ENCODE measurements at regions not wholly inside any gene's neighbourhood (a gene's known extent, or its start where the extent isn't known, plus 50 kb on each side); places are given as distances from the start of the nearest gene placed in this dataset.
"Not testable (repeated sequence)": the region's sequence is repeated elsewhere in the genome, so short reads cannot be mapped to it uniquely, and the experiment has no call there.

DNA sequence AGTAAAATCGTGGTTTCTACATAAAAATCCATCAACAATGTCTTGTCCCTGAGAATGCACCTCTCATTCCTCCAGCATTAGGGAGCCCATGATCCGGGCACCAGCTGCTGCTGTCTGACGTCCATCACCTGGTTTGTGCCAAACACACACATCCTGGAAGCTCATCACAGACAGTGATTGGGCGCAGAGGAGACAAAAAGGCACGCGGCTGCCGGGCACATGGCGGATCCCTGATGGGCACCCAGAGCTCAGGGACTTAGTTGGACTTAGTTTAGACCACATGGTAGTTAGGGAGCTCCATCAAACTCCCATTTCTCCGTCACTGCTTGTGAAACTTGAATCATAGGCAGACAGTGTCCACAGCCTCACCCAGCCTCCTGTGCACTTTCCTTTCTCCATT is 1059.3 kb downstream of the TMEM121 start (continued):
- TF ChIP-seq, protein P1, sequence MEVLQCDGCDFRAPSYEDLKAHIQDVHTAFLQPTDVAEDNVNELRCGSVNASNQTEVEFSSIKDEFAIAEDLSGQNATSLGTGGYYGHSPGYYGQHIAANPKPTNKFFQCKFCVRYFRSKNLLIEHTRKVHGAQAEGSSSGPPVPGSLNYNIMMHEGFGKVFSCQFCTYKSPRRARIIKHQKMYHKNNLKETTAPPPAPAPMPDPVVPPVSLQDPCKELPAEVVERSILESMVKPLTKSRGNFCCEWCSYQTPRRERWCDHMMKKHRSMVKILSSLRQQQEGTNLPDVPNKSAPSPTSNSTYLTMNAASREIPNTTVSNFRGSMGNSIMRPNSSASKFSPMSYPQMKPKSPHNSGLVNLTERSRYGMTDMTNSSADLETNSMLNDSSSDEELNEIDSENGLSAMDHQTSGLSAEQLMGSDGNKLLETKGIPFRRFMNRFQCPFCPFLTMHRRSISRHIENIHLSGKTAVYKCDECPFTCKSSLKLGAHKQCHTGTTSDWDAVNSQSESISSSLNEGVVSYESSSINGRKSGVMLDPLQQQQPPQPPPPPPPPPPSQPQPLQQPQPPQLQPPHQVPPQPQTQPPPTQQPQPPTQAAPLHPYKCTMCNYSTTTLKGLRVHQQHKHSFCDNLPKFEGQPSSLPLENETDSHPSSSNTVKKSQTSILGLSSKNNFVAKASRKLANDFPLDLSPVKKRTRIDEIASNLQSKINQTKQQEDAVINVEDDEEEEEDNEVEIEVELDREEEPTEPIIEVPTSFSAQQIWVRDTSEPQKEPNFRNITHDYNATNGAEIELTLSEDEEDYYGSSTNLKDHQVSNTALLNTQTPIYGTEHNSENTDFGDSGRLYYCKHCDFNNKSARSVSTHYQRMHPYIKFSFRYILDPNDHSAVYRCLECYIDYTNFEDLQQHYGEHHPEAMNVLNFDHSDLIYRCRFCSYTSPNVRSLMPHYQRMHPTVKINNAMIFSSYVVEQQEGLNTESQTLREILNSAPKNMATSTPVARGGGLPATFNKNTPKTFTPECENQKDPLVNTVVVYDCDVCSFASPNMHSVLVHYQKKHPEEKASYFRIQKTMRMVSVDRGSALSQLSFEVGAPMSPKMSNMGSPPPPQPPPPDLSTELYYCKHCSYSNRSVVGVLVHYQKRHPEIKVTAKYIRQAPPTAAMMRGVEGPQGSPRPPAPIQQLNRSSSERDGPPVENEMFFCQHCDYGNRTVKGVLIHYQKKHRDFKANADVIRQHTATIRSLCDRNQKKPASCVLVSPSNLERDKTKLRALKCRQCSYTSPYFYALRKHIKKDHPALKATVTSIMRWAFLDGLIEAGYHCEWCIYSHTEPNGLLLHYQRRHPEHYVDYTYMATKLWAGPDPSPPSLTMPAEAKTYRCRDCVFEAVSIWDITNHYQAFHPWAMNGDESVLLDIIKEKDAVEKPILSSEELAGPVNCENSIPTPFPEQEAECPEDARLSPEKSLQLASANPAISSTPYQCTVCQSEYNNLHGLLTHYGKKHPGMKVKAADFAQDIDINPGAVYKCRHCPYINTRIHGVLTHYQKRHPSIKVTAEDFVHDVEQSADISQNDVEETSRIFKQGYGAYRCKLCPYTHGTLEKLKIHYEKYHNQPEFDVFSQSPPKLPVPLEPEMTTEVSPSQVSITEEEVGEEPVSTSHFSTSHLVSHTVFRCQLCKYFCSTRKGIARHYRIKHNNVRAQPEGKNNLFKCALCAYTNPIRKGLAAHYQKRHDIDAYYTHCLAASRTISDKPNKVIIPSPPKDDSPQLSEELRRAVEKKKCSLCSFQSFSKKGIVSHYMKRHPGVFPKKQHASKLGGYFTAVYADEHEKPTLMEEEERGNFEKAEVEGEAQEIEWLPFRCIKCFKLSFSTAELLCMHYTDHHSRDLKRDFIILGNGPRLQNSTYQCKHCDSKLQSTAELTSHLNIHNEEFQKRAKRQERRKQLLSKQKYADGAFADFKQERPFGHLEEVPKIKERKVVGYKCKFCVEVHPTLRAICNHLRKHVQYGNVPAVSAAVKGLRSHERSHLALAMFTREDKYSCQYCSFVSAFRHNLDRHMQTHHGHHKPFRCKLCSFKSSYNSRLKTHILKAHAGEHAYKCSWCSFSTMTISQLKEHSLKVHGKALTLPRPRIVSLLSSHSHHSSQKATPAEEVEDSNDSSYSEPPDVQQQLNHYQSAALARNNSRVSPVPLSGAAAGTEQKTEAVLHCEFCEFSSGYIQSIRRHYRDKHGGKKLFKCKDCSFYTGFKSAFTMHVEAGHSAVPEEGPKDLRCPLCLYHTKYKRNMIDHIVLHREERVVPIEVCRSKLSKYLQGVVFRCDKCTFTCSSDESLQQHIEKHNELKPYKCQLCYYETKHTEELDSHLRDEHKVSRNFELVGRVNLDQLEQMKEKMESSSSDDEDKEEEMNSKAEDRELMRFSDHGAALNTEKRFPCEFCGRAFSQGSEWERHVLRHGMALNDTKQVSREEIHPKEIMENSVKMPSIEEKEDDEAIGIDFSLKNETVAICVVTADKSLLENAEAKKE (CRISPR knock-in tag; IDR thresholded peaks at IDR 0.05), result no peak
- TF ChIP-seq JUNB (IDR thresholded peaks at IDR 0.05; ENCODE audit: unreplicated experiment) (no peak), ZNF331 (CRISPR knock-in tag; IDR thresholded peaks at IDR 0.05; ENCODE audit: low read depth) (no peak)

DNA sequence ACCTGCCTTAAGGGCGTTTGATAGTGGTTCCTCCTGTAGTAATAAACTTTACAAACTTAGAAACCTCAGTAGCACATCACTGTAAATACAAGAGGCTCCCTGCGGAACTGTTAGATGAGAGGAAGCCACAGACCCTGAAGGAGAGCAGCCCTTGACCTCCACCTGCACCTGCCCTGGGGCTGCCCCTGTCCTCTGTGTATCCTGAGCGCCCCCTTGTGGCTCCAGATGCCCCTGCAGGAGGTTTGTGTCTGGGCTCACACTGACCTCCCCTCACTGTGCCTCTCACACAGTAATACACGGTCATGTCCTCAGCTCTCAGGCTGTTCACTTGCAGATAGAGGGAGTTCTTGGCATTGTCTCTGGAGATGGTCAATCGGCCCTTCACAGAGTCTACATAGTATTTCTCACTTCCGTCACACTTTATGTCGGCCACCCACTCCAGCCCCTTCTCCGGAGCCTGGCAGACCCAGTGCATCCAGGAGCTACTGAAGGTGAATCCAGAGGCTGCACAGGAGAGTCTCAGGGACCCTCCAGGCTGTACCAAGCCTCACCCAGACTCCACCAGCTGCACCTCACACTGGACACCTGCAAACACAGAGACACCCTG is 1059.8 kb downstream of the TMEM121 start:
- no peak overlapping the region for H3K27ac ChIP-seq (ENCODE audit: low read depth)
- H3K4me2 ChIP-seq, result no peak overlapping the region
- no peaks in the 10 kb centered on the region for H3K27me3 ChIP-seq (ENCODE audit: insufficient read depth)
- H2AFZ ChIP-seq, result no peak overlapping the region
- H3K4me1 Mint-ChIP-seq, result no peaks in the 10 kb centered on the region
- H3K4me3 Mint-ChIP-seq, result no peak overlapping the region
- TF ChIP-seq STAT1 (IDR thresholded peaks at IDR 0.05; ENCODE audit: unreplicated experiment) (no peak), NANOG (IDR thresholded peaks at IDR 0.05; ENCODE audit: borderline replicate concordance) (no peak)
- no peak overlapping the region for H3K4me3 ChIP-seq
- H3K4me1 ChIP-seq (ENCODE audit: insufficient read depth), result no peaks in the 10 kb centered on the region
- no peak overlapping the region for H3K27ac Mint-ChIP-seq
- ATAC-seq (no peak), DNase-seq (ENCODE audit: low spot score) (peak; percentile 1)
- no peaks in the 10 kb centered on the region for H3F3A ChIP-seq (replicated peaks; ENCODE audit: low read depth)
- H3K27me3 Mint-ChIP-seq (ENCODE audit: insufficient read depth, low read depth, poor library complexity), result peaks cover 5% of the 10 kb centered on the region
- no peaks in the 10 kb centered on the region for H3K79me2 ChIP-seq (replicated peaks; ENCODE audit: insufficient read depth)
- H3K9me2 ChIP-seq (ENCODE audit: insufficient read depth), result no peaks in the 10 kb centered on the region
- H3K36me3 ChIP-seq (ENCODE audit: insufficient read depth), result no peaks in the 10 kb centered on the region
- H4K20me1 ChIP-seq (replicated peaks; ENCODE audit: insufficient read depth), result no peaks in the 10 kb centered on the region
- peaks cover 100% of the 10 kb centered on the region for H3K9me3 Mint-ChIP-seq
- peaks cover 47% of the 10 kb centered on the region for H3K36me3 Mint-ChIP-seq (ENCODE audit: low read depth)

DNA sequence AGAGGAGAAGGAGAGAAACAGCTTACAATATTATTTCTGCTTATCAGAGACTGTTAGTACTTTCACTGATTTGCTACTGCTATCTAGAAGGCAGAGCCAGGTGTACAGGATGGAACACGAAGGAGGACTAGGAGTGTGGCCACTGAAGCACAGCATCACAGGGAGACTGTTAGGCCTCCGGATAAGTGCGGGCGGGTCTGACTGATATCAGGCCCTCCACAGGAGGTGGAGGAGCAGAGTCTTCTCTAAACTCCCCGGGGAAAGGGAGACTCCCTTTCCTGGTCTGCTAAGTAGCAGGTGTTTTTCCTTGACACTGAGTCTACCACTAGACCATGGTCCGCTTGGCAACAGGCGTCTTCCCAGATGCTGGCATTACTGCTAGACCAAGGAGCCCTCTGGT is 1065.2 kb downstream of the TMEM121 start:
- H3K4me1 Mint-ChIP-seq; H3K36me3 ChIP-seq (ENCODE audit: insufficient read depth); H3F3A ChIP-seq (replicated peaks; ENCODE audit: low read depth); H3K4me1 ChIP-seq (ENCODE audit: insufficient read depth); H3K4me2 ChIP-seq; H3K9me2 ChIP-seq (ENCODE audit: insufficient read depth); H3K4me3 Mint-ChIP-seq; H3K27me3 Mint-ChIP-seq (ENCODE audit: insufficient read depth, low read depth, poor library complexity); H3K27ac ChIP-seq (ENCODE audit: low read depth); ATAC-seq; DNase-seq (ENCODE audit: low spot score); H3K27me3 ChIP-seq (ENCODE audit: insufficient read depth); H3K4me3 ChIP-seq; H4K20me1 ChIP-seq (replicated peaks; ENCODE audit: insufficient read depth); H3K27ac Mint-ChIP-seq; H2AFZ ChIP-seq; H3K79me2 ChIP-seq (replicated peaks; ENCODE audit: insufficient read depth): not testable (repeated sequence)
- Mint-ChIP-seq H3K36me3 (ENCODE audit: low read depth) (peaks cover 26% of the 10 kb centered on the region), H3K9me3 (peaks cover 89% of the 10 kb centered on the region)

DNA sequence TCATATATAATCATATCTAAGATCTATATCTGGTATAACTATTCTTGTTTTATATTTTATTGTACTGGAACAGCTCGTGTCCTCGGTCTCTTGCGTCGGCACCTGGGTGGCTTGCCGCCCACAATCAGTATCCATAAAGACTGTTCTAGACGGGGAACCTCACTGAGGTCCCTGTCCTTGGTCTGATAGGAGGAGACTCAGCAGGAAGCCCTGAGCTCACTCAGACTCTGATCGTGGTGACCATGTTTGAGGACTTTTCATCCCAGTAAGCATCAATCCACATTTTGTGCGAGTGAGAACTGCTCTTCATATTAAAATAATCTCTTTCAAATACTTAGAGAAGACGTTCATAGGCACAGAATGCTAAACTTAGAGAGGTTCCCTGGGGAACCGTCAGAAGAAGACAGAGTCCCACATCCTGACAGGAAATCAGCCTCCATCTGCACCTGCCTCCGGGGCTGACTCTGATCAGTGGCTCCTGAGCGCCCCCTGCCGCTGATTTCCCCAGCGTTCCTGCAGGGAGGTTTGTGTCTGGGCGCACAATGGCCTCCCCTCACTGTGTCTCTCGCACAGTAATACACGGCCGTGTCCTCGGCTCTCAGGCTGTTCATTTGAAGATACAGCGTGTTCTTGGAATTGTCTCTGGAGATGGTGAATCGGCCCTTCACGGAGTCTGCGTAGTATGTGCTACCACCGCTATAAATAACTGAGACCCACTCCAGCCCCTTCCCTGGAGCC is 1065.9 kb downstream of the TMEM121 start:
- H2AFZ ChIP-seq; DNase-seq (ENCODE audit: low spot score); H3K4me2 ChIP-seq; H3K27me3 ChIP-seq (ENCODE audit: insufficient read depth); H3K27ac ChIP-seq (ENCODE audit: low read depth); H3K36me3 ChIP-seq (ENCODE audit: insufficient read depth); H3K4me1 Mint-ChIP-seq; H3K79me2 ChIP-seq (replicated peaks; ENCODE audit: insufficient read depth); H3K9me2 ChIP-seq (ENCODE audit: insufficient read depth); H4K20me1 ChIP-seq (replicated peaks; ENCODE audit: insufficient read depth); H3K4me3 Mint-ChIP-seq; H3K4me3 ChIP-seq; H3K27me3 Mint-ChIP-seq (ENCODE audit: insufficient read depth, low read depth, poor library complexity); H3F3A ChIP-seq (replicated peaks; ENCODE audit: low read depth); H3K4me1 ChIP-seq (ENCODE audit: insufficient read depth); ATAC-seq; H3K27ac Mint-ChIP-seq: not testable (repeated sequence)
- H3K36me3 Mint-ChIP-seq (ENCODE audit: low read depth), result peaks cover 23% of the 10 kb centered on the region; the same call in 2 of the 3 replicates
- peaks cover 89% of the 10 kb centered on the region for H3K9me3 Mint-ChIP-seq
